Activated T-helper 2 cell treated with anti-CD3 and anti-CD28 coated beads, Interferon-gamma antibody, Interleukin-2, Interleukin-4, amounts not matched to agents 10 μg/mL and 5 μg/mL and 100 μg/mL, durations not matched to agents 14 hours and 24 hours and 36 hours (primary cell): ENCODE measurements at regions not wholly inside any gene's neighbourhood (a gene's known extent, or its start where the extent isn't known, plus 50 kb on each side); places are given as distances from the start of the nearest gene placed in this dataset.

Source experiments
- DNase-seq: peaks from one replicate; pipeline ENCODE4 v3.0.0; 2021; ENCODE audit warnings: low spot score
- H3K27ac Mint-ChIP-seq: one replicate; pipeline ENCODE4 v1.8.0; 2021; ENCODE audit warnings: mixed read lengths
- H3K27me3 Mint-ChIP-seq: one replicate; pipeline ENCODE4 v1.8.0; 2021; ENCODE audit warnings: low read depth, mixed read lengths
- H3K36me3 Mint-ChIP-seq: one replicate; pipeline ENCODE4 v1.8.0; 2021; ENCODE audit warnings: low read depth, mixed read lengths
- H3K4me1 Mint-ChIP-seq: one replicate; pipeline ENCODE4 v1.8.0; 2021; ENCODE audit warnings: low read depth, mixed read lengths
- H3K4me3 Mint-ChIP-seq: one replicate; pipeline ENCODE4 v1.8.0; 2021; ENCODE audit warnings: low read depth, mild to moderate bottlenecking, moderate library complexity, mixed read lengths
- H3K9me3 Mint-ChIP-seq: one replicate; pipeline ENCODE4 v1.8.0; 2021; ENCODE audit warnings: mixed read lengths
- intact Hi-C: fragments of 100-400 bp; cut with micrococcal nuclease; formaldehyde crosslinking; loops from one replicate; pipeline ENCODE4 v1.15.1; 2023

- H3K4me3 Mint-ChIP-seq, result no peak overlapping the region
- H3K36me3 Mint-ChIP-seq, result no peaks in the 10 kb centered on the region
- H3K9me3 Mint-ChIP-seq, result no peaks in the 10 kb centered on the region
- H3K4me1 Mint-ChIP-seq, result peaks cover 6% of the 10 kb centered on the region
- intact Hi-C loops, result no loop called here
- DNase-seq, result no peak
- no peak overlapping the region for H3K27ac Mint-ChIP-seq
- H3K27me3 Mint-ChIP-seq, result peaks cover 9% of the 10 kb centered on the region
These were observed 161.0 kb upstream of the GATB start for GRCh38 chr4:151921811-151922210.

GRCh38 chr4:151921386-151921785, 160.6 kb upstream of the GATB start:
- DNase-seq, result no peak
- intact Hi-C loops, result no loop called here

DNA sequence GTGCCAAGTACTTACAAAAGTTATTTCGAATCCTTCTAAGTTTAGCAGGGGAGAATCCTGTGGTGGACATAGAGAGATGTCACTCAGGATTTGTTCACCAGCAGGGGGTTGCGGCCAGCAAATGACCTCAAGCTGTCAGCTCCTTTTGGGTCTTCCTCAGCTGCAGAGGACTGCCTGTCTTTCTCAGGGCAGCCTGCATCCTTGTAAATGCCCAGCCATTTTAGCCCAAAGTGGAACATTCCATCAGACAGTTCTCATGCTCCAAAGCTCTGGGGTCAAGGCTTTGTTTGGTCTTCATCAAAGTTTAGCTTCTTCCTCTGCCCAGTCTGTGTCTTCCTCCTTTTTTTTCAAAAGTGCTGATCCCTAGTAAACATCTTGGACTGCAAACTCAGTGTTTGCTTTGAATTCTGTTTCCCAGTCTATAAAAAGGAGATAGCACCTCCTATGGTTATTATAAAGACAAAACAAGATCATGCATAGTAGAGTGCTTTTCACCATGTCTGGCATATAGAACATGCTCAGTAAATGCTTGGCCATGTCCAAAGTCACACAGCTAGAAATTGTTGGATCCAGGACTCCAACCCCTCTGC, 156.4 kb upstream of the GATB start:
- H3K4me3 Mint-ChIP-seq, result no peak overlapping the region
- no peak for DNase-seq
- H3K4me1 Mint-ChIP-seq, result peaks cover under 1% of the 10 kb centered on the region
- no peaks in the 10 kb centered on the region for H3K36me3 Mint-ChIP-seq
- intact Hi-C loops, result no loop called here
- H3K9me3 Mint-ChIP-seq, result no peaks in the 10 kb centered on the region
- H3K27me3 Mint-ChIP-seq, result no peaks in the 10 kb centered on the region
- H3K27ac Mint-ChIP-seq, result no peak overlapping the region

More at GRCh38 chr4:151921386-151921785, 160.6 kb upstream of the GATB start:
- peaks cover 6% of the 10 kb centered on the region for H3K27me3 Mint-ChIP-seq
- no peak overlapping the region for H3K27ac Mint-ChIP-seq
- H3K36me3 Mint-ChIP-seq, result no peaks in the 10 kb centered on the region
- peaks cover 6% of the 10 kb centered on the region for H3K4me1 Mint-ChIP-seq
- no peaks in the 10 kb centered on the region for H3K9me3 Mint-ChIP-seq
- H3K4me3 Mint-ChIP-seq, result no peak overlapping the region

DNA sequence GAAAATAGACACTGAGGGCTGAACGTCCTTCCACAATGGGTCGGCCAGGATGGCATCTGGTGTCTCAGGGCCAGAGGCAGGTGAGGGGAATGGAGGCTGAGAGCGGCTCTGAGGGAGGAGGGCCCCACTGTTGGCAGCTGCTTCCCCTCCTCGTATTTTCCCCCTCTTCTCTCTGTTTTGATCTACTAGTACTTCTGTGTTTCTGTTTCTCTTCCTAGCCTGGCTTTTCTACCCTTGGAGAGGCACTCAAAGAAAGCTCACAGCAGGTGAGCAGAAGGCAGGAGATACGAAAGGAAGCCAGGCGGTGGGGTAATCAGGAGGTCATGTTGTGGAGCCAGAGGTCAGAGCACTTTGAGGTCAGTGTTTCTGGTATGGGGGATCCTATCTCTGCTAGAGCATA, 151.8 kb upstream of the GATB start:
- Mint-ChIP-seq H3K9me3 (no peaks in the 10 kb centered on the region), H3K27me3 (peaks cover 1% of the 10 kb centered on the region), H3K36me3 (no peaks in the 10 kb centered on the region), H3K4me1 (no peaks in the 10 kb centered on the region), H3K4me3 (no peak overlapping the region), H3K27ac (no peak overlapping the region)
- no peak for DNase-seq
- intact Hi-C loops, result no loop called here

DNA sequence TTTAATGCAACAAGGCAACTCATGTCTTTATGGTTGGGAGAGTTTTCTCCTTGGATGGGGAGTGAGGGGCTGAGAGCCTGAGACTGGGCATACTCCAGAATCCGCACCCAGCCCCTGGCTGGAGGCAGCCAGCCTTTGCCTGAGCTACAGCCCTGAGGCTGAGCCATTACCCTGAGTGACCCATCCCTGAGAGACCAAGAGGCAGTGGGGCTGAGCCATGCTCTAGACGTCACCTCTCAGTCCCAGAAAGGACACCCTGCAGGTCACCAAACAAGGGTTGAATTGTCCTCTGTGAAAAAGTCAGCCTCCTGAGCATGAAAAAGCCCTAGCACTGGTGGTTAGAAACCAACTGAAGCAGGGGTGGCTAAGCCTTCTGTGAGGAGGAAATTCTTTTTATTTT, 151.2 kb upstream of the GATB start:
- Mint-ChIP-seq H3K4me3 (no peak overlapping the region), H3K36me3 (no peaks in the 10 kb centered on the region), H3K4me1 (no peaks in the 10 kb centered on the region), H3K27me3 (peaks cover 4% of the 10 kb centered on the region), H3K9me3 (no peaks in the 10 kb centered on the region), H3K27ac (no peak overlapping the region)
- intact Hi-C loops, result no loop called here
- no peak for DNase-seq

DNA sequence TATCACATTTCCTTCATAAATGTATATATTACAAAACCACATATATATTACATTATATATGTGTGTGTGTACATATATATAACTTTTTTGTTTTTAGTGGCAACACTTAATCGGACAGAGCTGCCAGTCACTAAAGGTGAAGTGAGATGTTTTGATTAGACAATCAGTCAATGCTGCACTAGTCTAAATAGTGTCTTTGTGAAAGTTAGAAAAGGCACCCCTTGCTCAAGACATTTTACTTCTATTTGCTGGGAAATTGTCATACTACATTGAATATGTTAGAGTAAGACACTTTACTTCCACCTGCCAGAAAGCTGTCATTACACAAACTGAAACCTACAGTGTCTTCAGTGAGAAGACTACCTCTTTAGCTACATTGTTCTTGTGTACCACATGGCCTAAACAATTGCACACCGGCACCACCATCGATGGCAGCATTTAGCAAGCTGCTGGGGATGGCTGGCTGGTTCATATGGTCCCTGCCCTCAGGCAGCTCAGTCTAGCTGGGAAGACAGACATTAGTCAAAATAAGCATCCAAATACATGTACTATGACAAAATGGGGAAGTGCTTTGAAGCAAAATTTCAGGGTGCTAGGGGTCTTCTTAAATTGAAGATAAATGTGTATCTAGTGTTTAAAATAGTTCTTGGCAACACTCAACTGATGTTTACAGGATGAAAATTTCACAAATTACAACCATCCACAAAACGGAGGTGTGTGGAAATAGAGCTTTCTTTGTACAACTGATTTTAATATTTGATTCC, 148.1 kb upstream of the GATB start:
- Mint-ChIP-seq H3K4me1 (peaks cover 2% of the 10 kb centered on the region), H3K36me3 (no peaks in the 10 kb centered on the region), H3K9me3 (peaks cover 5% of the 10 kb centered on the region), H3K4me3 (no peak overlapping the region), H3K27ac (no peak overlapping the region), H3K27me3 (peaks cover 4% of the 10 kb centered on the region)
- DNase-seq, result no peak
- intact Hi-C loops, result no loop called here

DNA sequence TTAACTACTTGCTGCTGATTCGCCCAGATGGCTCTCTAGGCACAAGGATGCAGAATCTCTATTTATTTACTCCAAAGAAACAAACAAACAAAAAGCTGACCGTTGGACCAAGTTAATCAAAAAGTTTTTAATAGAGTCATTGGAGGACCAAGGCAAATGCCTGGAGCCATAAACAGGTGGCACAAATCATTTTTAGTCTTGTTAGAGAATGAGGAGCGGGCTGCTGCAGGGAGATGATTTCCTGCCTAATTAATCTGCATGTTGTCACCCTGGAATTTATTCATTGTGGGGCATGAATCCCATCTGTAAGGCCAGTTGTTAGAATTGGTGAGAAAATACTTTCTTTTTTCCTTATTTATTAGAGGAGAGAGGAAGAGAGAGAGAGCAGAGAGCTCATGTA, 147.4 kb upstream of the GATB start:
- Mint-ChIP-seq H3K36me3 (no peaks in the 10 kb centered on the region), H3K4me1 (peaks cover 2% of the 10 kb centered on the region), H3K9me3 (peaks cover 9% of the 10 kb centered on the region), H3K27me3 (peaks cover 4% of the 10 kb centered on the region), H3K4me3 (no peak overlapping the region), H3K27ac (no peak overlapping the region)
- intact Hi-C loops, result no loop called here
- DNase-seq, result no peak

- peaks cover 4% of the 10 kb centered on the region for H3K27me3 Mint-ChIP-seq
- no peak overlapping the region for H3K4me3 Mint-ChIP-seq
- H3K4me1 Mint-ChIP-seq, result peaks cover 2% of the 10 kb centered on the region
- no peak for DNase-seq
- no peak overlapping the region for H3K27ac Mint-ChIP-seq
- intact Hi-C loops, result no loop called here
- peaks cover 25% of the 10 kb centered on the region for H3K9me3 Mint-ChIP-seq
- peaks cover 4% of the 10 kb centered on the region for H3K36me3 Mint-ChIP-seq
These were observed 145.6 kb upstream of the GATB start for GRCh38 chr4:151906438-151906837.

DNA sequence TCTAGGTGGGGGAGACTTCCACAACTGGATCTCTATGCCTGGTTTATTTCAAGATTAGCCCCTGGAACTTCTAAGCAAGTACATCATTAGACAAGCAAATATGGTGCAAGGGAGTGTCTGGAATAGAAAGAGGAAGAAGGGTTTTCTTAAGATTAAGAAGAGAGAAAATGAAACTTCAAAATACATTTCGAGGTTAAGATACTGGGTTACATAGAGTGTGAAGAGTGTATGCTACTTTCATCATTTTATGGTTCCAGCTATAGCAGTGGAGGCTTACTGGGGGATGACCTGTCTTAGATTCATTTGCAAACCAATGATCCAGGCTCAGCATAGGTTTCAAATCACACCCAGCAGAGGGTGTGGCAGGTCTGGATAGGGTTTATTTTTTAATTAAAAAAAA, 144.4 kb upstream of the GATB start:
- Mint-ChIP-seq H3K9me3 (peaks cover 28% of the 10 kb centered on the region), H3K27me3 (peaks cover 4% of the 10 kb centered on the region), H3K4me3 (no peak overlapping the region), H3K27ac (no peak overlapping the region), H3K4me1 (peaks cover 2% of the 10 kb centered on the region), H3K36me3 (peaks cover 4% of the 10 kb centered on the region)
- DNase-seq, result no peak
- intact Hi-C loops, result no loop called here

- Mint-ChIP-seq H3K4me3 (no peak overlapping the region), H3K27me3 (no peaks in the 10 kb centered on the region), H3K27ac (no peak overlapping the region), H3K36me3 (peaks cover 4% of the 10 kb centered on the region), H3K9me3 (peaks cover 28% of the 10 kb centered on the region), H3K4me1 (peaks cover 2% of the 10 kb centered on the region)
- DNase-seq, result no peak
- intact Hi-C loops, result no loop called here
These were observed 140.8 kb upstream of the GATB start for GRCh38 chr4:151901631-151902030.

- H3K36me3 Mint-ChIP-seq, result no peaks in the 10 kb centered on the region
- intact Hi-C loops, result no loop called here
- no peaks in the 10 kb centered on the region for H3K4me1 Mint-ChIP-seq
These were observed 136.1 kb upstream of the GATB start for GRCh38 chr4:151896880-151897279.

DNA sequence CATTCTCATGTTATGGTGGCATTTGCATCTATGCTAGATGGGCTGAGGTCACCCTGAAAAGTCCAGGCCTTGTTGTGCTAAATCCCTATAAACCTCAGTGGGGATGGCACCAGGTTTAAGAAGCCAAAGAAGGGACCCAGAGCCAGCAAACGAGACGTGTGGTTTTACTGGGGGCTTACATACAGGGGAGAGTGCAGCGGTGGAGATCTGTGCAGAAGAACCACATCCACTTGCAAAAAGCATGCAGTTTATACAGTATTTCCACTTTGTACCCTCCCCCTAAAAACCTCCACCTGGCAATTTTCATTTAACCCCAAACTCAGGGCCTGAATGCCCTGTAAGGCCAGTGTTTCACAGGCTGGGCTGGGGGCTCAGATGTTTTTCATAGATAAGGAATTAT, 134.9 kb upstream of the GATB start:
- no peak for DNase-seq
- Mint-ChIP-seq H3K4me3 (no peak overlapping the region), H3K27ac (no peak overlapping the region), H3K4me1 (no peaks in the 10 kb centered on the region), H3K27me3 (peaks cover 2% of the 10 kb centered on the region), H3K9me3 (no peaks in the 10 kb centered on the region), H3K36me3 (no peaks in the 10 kb centered on the region)
- intact Hi-C loops, result no loop called here

More at GRCh38 chr4:151896880-151897279, 136.1 kb upstream of the GATB start:
- peaks cover 7% of the 10 kb centered on the region for H3K9me3 Mint-ChIP-seq
- H3K4me3 Mint-ChIP-seq, result no peak overlapping the region
- H3K27me3 Mint-ChIP-seq, result peaks cover 2% of the 10 kb centered on the region
- no peak overlapping the region for H3K27ac Mint-ChIP-seq
- no peak for DNase-seq

GRCh38 chr4:151894246-151894645, 133.4 kb upstream of the GATB start:
- Mint-ChIP-seq H3K4me3 (no peak overlapping the region), H3K27ac (no peak overlapping the region), H3K4me1 (no peaks in the 10 kb centered on the region), H3K36me3 (no peaks in the 10 kb centered on the region), H3K9me3 (no peaks in the 10 kb centered on the region), H3K27me3 (peaks cover 2% of the 10 kb centered on the region)
- no peak for DNase-seq
- intact Hi-C loops, result no loop called here
